ENCODE measurements at regions not wholly inside any gene's neighbourhood (a gene's known extent, or its start where the extent isn't known, plus 50 kb on each side); places are given as distances from the start of the nearest gene placed in this dataset.

GRCh38 chr1:232267837-232268598 is 361.9 kb downstream of the SIPA1L2 start:
- TF ChIP-seq CTCF (IDR thresholded peaks at IDR 0.05; ENCODE audit: low read depth, low read length, poor library complexity, severe bottlenecking) (no peak), EZH2phosphoT487 (IDR thresholded peaks at IDR 0.05; ENCODE audit: borderline replicate concordance, low read length) (no peak)

All from DOHH2 (cell line).